GM23248 (cell line): ENCODE measurements at regions not wholly inside any gene's neighbourhood (a gene's known extent, or its start where the extent isn't known, plus 50 kb on each side); places are given as distances from the start of the nearest gene placed in this dataset.

Source experiments
- EZH2 ChIP-seq: fragments of 200-600 bp; sonication (generic); IDR thresholded peaks from 2 replicates; pipeline ENCODE4 v1.6.1; 2018; ENCODE audit warnings: antibody characterized with exemption, mild to moderate bottlenecking; ENCODE audit not compliant: insufficient read depth, poor library complexity, severe bottlenecking
- EZH2phosphoT487 ChIP-seq: fragments of 200-600 bp; sonication (generic); IDR thresholded peaks from 2 replicates; pipeline ENCODE4 v1.6.1; 2018; ENCODE audit warnings: antibody characterized with exemption, moderate library complexity, mild to moderate bottlenecking, low read depth; ENCODE audit not compliant: insufficient read depth

GRCh38 chr2:136373029-136373428 lies 255.1 kb upstream of the CXCR4 start:
- TF ChIP-seq EZH2: no peak
- no peak for TF ChIP-seq EZH2phosphoT487
